Smooth muscle cell (in vitro differentiated cells): ENCODE measurements at regions not wholly inside any gene's neighbourhood (a gene's known extent, or its start where the extent isn't known, plus 50 kb on each side); places are given as distances from the start of the nearest gene placed in this dataset.

Experiments
- DNase-seq: peaks from one replicate; lab custom pipeline; 2025; ENCODE audit not compliant: unreplicated experiment; lab: John Stamatoyannopoulos, UW
- H2AFZ ChIP-seq: fragments of 200-600 bp; sonication (generic); 2 replicates; pipeline ENCODE4 v1.6.0; 2016; ENCODE audit warnings: antibody characterized with exemption, low read depth, mild to moderate bottlenecking
- H3F3A ChIP-seq: fragments of 200-600 bp; sonication (generic); 2 replicates; pipeline ENCODE4 v1.6.0; 2017; ENCODE audit warnings: antibody characterized with exemption, low read depth
- H3K27ac ChIP-seq: fragments of 200-600 bp; sonication (generic); 2 replicates; pipeline ENCODE4 v1.5.1; 2016; ENCODE audit warnings: low read depth, mild to moderate bottlenecking
- H3K27me3 ChIP-seq: fragments of 200-600 bp; sonication (generic); 2 replicates; pipeline ENCODE4 v1.6.1; 2016; ENCODE audit warnings: low read depth, mild to moderate bottlenecking
- H3K36me3 ChIP-seq: fragments of 200-600 bp; sonication (generic); 2 replicates; pipeline ENCODE4 v1.5.1; 2016; ENCODE audit warnings: low read depth
- H3K4me1 ChIP-seq: fragments of 200-600 bp; sonication (generic); 2 replicates; pipeline ENCODE4 v1.5.1; 2016; ENCODE audit warnings: low read depth
- H3K4me2 ChIP-seq: fragments of 200-600 bp; sonication (generic); 2 replicates; pipeline ENCODE4 v1.6.0; 2016; ENCODE audit warnings: mild to moderate bottlenecking
- H3K4me3 ChIP-seq: fragments of 200-600 bp; sonication (generic); 2 replicates; pipeline ENCODE4 v1.5.1; 2016; ENCODE audit warnings: mild to moderate bottlenecking
- H3K79me2 ChIP-seq: fragments of 200-600 bp; sonication (generic); 2 replicates; pipeline ENCODE4 v1.6.0; 2016; ENCODE audit warnings: low read depth, mild to moderate bottlenecking
- H3K9ac ChIP-seq: fragments of 200-600 bp; sonication (generic); 2 replicates; pipeline ENCODE4 v1.6.0; 2016; ENCODE audit warnings: low read depth
- H3K9me3 ChIP-seq: fragments of 200-600 bp; sonication (generic); replicated peaks from 2 replicates; pipeline ENCODE4 v1.5.1; 2016; ENCODE audit warnings: low read depth
- H4K20me1 ChIP-seq: fragments of 200-600 bp; sonication (generic); 2 replicates; pipeline ENCODE4 v1.6.0; 2016; ENCODE audit warnings: low read depth
- CTCF ChIP-seq: fragments of 200-600 bp; sonication (generic); IDR thresholded peaks from 2 replicates; pipeline ENCODE4 v1.5.1; 2017; ENCODE audit warnings: borderline replicate concordance, mild to moderate bottlenecking, antibody characterized with exemption; ENCODE audit not compliant: insufficient read depth, poor library complexity, severe bottlenecking
- WGBS: methylation state at CpG from one replicate; pipeline ENCODE4 v1.1.7; 2016; ENCODE audit warnings: low lambda C conversion rate; 5-methylcytosine and 5-hydroxymethylcytosine counted together

DNA sequence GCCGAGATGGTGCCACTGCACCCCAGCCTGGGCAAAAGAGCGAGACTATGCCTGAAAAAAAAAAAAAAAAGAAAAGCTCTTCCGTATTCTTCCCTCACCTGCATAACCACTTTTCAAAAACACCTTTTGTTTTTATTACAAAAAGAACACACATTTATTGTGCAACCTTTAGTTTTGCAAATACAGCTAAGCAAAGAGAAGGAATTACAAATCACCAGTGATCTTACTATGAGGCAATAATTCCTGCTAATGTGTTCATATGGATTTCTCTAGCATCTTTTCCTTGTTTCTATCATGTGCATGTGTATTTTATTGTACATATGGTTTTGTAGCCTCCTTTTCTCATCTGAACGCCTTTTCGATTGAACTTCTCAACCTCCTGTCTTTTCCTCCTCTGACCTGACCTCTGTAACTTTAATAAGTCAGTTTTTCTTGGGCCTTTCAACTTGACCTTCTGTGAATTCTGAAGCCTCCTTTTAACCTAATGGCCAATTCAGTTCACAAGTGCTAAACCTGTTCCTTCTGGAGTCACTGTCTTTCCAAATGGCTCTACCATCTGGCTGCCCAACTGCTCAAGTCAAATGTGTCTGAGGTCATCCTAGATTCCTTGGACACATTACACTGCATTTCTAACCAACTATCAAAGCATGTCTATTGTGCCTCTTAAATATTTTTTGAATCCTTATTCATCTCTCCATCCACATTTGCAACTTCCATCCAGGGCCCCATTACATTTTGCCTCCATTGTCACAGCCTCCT lies 59.1 kb upstream of the DAPL1 start:
- 92% methylated on average over 5 of the region's 5 CpGs for WGBS
- TF ChIP-seq CTCF: no peak

GRCh38 chr2:158738363-158738762 lies 56.8 kb upstream of the DAPL1 start:
- no peaks in the 10 kb centered on the region for H3K9me3 ChIP-seq
- no peak overlapping the region for H3K4me3 ChIP-seq
- H3K9ac ChIP-seq: no peak overlapping the region
- no peak for DNase-seq
- peaks cover 8% of the 10 kb centered on the region for H3K27me3 ChIP-seq
- no peaks in the 10 kb centered on the region for H3K79me2 ChIP-seq
- no peak overlapping the region for H2AFZ ChIP-seq
- H3K4me1 ChIP-seq: no peaks in the 10 kb centered on the region
- H3F3A ChIP-seq: peaks cover 4% of the 10 kb centered on the region
- H3K4me2 ChIP-seq: no peak overlapping the region
- H3K27ac ChIP-seq: no peak overlapping the region
- no peaks in the 10 kb centered on the region for H4K20me1 ChIP-seq
- no peaks in the 10 kb centered on the region for H3K36me3 ChIP-seq
- TF ChIP-seq CTCF: no peak
- 91% methylated on average over 5 of the region's 5 CpGs for WGBS

More for the DNA sequence above, 59.1 kb upstream of the DAPL1 start:
- H3K79me2 ChIP-seq: no peaks in the 10 kb centered on the region
- no peaks in the 10 kb centered on the region for H3K36me3 ChIP-seq
- no peak overlapping the region for H3K4me2 ChIP-seq
- H3K9ac ChIP-seq: no peak overlapping the region
- H3K27me3 ChIP-seq: peaks cover 19% of the 10 kb centered on the region
- no peaks in the 10 kb centered on the region for H3K9me3 ChIP-seq
- no peaks in the 10 kb centered on the region for H3F3A ChIP-seq
- no peak overlapping the region for H3K27ac ChIP-seq
- H4K20me1 ChIP-seq: no peaks in the 10 kb centered on the region
- no peaks in the 10 kb centered on the region for H3K4me1 ChIP-seq
- no peak overlapping the region for H2AFZ ChIP-seq
- no peak for DNase-seq
- no peak overlapping the region for H3K4me3 ChIP-seq

GRCh38 chr2:158740127-158740526 lies 55.0 kb upstream of the DAPL1 start:
- H3K36me3 ChIP-seq: no peaks in the 10 kb centered on the region
- H3K79me2 ChIP-seq: no peaks in the 10 kb centered on the region
- no peaks in the 10 kb centered on the region for H3K4me1 ChIP-seq
- no peaks in the 10 kb centered on the region for H4K20me1 ChIP-seq
- H3K27ac ChIP-seq: no peak overlapping the region
- no peak overlapping the region for H3K4me2 ChIP-seq
- whole genome bisulfite sequencing: 46% methylated on average over 5 of the region's 5 CpGs
- H3K9ac ChIP-seq: no peak overlapping the region
- peaks cover 3% of the 10 kb centered on the region for H3K27me3 ChIP-seq
- no peak for DNase-seq
- H2AFZ ChIP-seq: no peak overlapping the region
- H3F3A ChIP-seq: peaks cover 4% of the 10 kb centered on the region
- H3K9me3 ChIP-seq: no peaks in the 10 kb centered on the region
- no peak for TF ChIP-seq CTCF
- no peak overlapping the region for H3K4me3 ChIP-seq

GRCh38 chr2:158740621-158741020 lies 54.5 kb upstream of the DAPL1 start:
- Histone ChIP-seq H3K9me3 (no peaks in the 10 kb centered on the region), H3K4me3 (no peak overlapping the region), H3K27me3 (no peaks in the 10 kb centered on the region), H3F3A (peaks cover 4% of the 10 kb centered on the region), H3K4me1 (no peaks in the 10 kb centered on the region), H3K9ac (no peak overlapping the region), H3K4me2 (no peak overlapping the region), H3K79me2 (no peaks in the 10 kb centered on the region), H3K36me3 (no peaks in the 10 kb centered on the region), H3K27ac (no peak overlapping the region), H2AFZ (no peak overlapping the region), H4K20me1 (no peaks in the 10 kb centered on the region)
- 34% methylated on average over 4 of the region's 4 CpGs for WGBS
- TF ChIP-seq CTCF: no peak
- DNase-seq: no peak
